ENCODE measurements at regions not wholly inside any gene's neighbourhood (a gene's known extent, or its start where the extent isn't known, plus 50 kb on each side); places are given as distances from the start of the nearest gene placed in this dataset.

DNA sequence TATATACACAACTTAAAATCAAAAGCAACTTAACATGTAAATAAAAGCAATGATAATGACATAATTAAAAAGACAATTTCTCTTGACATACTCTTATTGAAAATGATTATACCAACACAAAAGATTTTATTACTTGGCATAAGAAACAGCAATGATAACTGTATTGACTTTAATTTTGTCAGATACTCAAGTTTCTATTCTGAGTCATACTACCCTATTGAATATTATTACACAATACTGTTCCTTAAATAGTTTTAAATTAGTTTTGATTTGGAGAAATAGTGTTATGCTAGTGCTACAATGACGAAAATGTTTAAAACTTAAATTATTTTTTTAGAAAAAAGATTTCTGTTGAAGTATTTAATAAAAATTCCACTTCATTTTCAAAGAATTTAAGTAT lies 1319.3 kb upstream of the C9orf72 start:
- H3K4me1 ChIP-seq, result no peaks in the 10 kb centered on the region
- no peaks in the 10 kb centered on the region for H3K27me3 ChIP-seq
- TF ChIP-seq Cebpa-rat (IDR thresholded peaks at IDR 0.05), result no peak
- H3K9ac ChIP-seq, result no peak overlapping the region
- H3K4me2 ChIP-seq, result no peak overlapping the region
- no peaks in the 10 kb centered on the region for H3K36me3 ChIP-seq
- no peak overlapping the region for H3K27ac ChIP-seq
- no peaks in the 10 kb centered on the region for H4K20me1 ChIP-seq
- no peak overlapping the region for H3K4me3 ChIP-seq
- no peaks in the 10 kb centered on the region for H3K9me3 ChIP-seq (replicated peaks in 1 of 11)

DNA sequence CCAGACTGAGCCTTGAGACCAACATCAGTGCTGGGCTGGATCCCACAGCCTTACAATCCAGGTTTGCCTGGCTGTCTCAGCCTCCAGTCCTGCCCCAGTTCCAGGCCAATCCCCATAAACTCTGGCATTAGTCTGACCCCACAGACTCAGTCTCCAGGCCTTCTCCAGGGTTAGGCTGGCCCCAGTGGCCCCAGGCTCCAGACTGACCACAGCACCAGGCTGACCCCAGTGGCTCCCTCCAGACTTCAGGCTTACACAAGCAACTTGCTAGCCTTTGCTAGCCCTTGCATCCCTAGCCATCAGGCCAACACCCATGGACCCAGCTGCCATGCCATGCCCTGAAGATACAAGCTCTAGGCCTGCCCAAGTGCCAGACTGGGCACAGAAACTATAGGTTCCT lies 1326.0 kb upstream of the C9orf72 start:
- Histone ChIP-seq H3K27me3 (no peaks in the 10 kb centered on the region), H3K4me2 (no peak overlapping the region), H3K9me3 (replicated peaks in 1 of 11) (peaks cover 0 to 17% (median 11%) of the 10 kb centered on the region in 11 experiments; a peak in 11 of 22 replicates), H3K36me3 (no peaks in the 10 kb centered on the region), H4K20me1 (no peaks in the 10 kb centered on the region), H3K9ac (no peak overlapping the region), H3K4me3 (no peak overlapping the region), H3K27ac (no peak overlapping the region), H3K4me1 (no peaks in the 10 kb centered on the region)
- TF ChIP-seq Cebpa-rat (IDR thresholded peaks at IDR 0.05), result no peak

DNA sequence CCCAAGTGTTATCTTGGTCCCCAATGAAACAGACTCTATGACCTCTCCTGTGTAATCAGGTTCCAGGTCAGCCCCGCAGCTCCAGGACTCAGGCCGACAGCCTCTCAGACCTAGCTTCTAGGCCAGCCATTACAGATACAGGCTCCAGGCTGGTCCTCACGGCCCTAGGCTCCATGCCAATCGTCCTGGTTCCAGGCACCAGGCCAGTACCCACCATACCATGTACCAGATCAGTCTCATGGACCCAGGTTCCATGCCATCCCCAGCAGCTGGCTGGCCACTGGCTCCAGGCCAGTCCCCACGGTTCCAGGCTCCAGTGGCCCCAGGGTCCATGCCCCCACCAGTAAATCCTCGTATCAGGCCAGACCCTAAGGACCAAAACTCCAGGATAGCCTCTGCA lies 1326.6 kb upstream of the C9orf72 start:
- Histone ChIP-seq H3K36me3 (no peaks in the 10 kb centered on the region), H3K27me3 (no peaks in the 10 kb centered on the region), H3K9me3 (replicated peaks in 1 of 11) (peaks cover 0 to 17% (median 11%) of the 10 kb centered on the region in 11 experiments; a peak in 11 of 22 replicates), H4K20me1 (no peaks in the 10 kb centered on the region), H3K27ac (no peak overlapping the region), H3K9ac (no peak overlapping the region), H3K4me3 (no peak overlapping the region), H3K4me1 (no peaks in the 10 kb centered on the region), H3K4me2 (no peak overlapping the region)
- no peak for TF ChIP-seq Cebpa-rat (IDR thresholded peaks at IDR 0.05)

DNA sequence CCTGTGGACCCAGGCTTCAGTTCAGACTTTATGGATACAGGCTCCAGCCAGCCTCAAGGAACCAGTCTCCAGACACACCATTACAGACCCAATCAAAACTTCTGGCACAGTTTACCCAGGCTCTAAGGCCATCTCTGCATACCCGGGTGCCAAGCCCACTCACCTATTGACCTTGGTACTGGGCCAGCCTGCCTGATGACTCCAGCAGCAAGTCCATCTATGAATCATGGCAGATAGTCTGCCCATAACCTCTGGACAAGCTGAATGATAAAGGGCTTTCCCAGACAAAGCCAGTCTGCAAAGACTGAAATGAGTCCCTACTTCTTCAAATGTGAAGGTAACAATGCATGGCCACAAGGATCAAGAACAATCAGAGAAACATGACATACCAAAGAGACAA lies 1327.1 kb upstream of the C9orf72 start:
- no peak overlapping the region for H3K9ac ChIP-seq
- H3K4me3 ChIP-seq, result no peak overlapping the region
- TF ChIP-seq Cebpa-rat (IDR thresholded peaks at IDR 0.05), result no peak
- no peaks in the 10 kb centered on the region for H3K27me3 ChIP-seq
- H3K4me2 ChIP-seq, result no peak overlapping the region
- H4K20me1 ChIP-seq, result no peaks in the 10 kb centered on the region
- H3K27ac ChIP-seq, result no peak overlapping the region
- H3K9me3 ChIP-seq (replicated peaks in 1 of 11), result peaks cover 0 to 17% (median 11%) of the 10 kb centered on the region in 11 experiments; a peak in 11 of 22 replicates
- H3K4me1 ChIP-seq, result no peaks in the 10 kb centered on the region
- H3K36me3 ChIP-seq, result no peaks in the 10 kb centered on the region

DNA sequence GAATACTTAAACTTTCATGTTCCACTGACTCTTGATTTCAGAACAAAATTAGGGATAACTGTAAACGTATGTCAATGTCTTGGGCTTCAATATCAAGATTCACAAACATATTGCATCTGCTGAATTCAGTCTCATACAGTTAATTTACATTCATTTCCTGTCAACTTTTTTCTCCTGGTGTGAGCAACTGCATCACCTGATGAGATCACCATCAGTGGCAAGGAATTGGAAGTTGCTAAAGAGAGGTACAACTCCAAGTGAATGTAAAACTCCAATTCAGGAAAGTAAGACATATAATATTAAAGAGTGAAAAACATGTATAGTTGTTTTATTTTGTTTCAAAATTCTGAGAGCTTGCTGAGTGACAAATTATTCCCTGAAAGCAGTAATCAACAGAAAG lies 1336.2 kb upstream of the C9orf72 start:
- no peak overlapping the region for H3K27ac ChIP-seq
- no peaks in the 10 kb centered on the region for H3K27me3 ChIP-seq
- H3K9me3 ChIP-seq (replicated peaks in 1 of 11), result peaks cover 0 to 4% (median 0%) of the 10 kb centered on the region in 11 experiments; a peak in 1 of 22 replicates
- H3K4me3 ChIP-seq, result no peak overlapping the region
- H3K4me2 ChIP-seq, result no peak overlapping the region
- H3K36me3 ChIP-seq, result no peaks in the 10 kb centered on the region
- H3K9ac ChIP-seq, result no peak overlapping the region
- no peaks in the 10 kb centered on the region for H4K20me1 ChIP-seq
- no peak for TF ChIP-seq Cebpa-rat (IDR thresholded peaks at IDR 0.05)
- H3K4me1 ChIP-seq, result no peaks in the 10 kb centered on the region

DNA sequence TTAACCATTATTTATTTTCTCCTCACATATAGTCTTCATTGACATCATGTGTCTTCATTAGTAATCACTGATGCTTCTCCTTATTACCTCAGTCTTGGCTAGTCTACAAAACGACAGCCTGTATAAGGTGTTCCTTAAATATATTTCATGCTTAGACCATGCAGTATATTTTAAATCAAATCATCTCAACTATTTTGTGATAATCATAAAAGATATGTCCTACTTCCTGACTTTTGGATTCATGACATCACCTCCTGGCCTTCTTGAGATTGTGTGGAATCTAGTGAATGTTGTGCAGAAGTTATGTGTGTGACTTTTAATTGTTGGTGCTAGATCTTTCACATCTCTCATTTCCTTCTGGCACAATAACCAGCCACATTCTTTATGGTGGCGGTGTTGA lies 1339.3 kb upstream of the C9orf72 start:
- H3K27ac ChIP-seq, result no peak overlapping the region
- H3K4me1 ChIP-seq, result no peaks in the 10 kb centered on the region
- H3K27me3 ChIP-seq, result no peaks in the 10 kb centered on the region
- H3K4me2 ChIP-seq, result no peak overlapping the region
- TF ChIP-seq Cebpa-rat (IDR thresholded peaks at IDR 0.05), result no peak
- no peak overlapping the region for H3K9ac ChIP-seq
- no peak overlapping the region for H3K4me3 ChIP-seq
- peaks cover 0 to 4% (median 0%) of the 10 kb centered on the region in 11 experiments; a peak in 1 of 22 replicates for H3K9me3 ChIP-seq (replicated peaks in 1 of 11)
- no peaks in the 10 kb centered on the region for H4K20me1 ChIP-seq
- H3K36me3 ChIP-seq, result no peaks in the 10 kb centered on the region

DNA sequence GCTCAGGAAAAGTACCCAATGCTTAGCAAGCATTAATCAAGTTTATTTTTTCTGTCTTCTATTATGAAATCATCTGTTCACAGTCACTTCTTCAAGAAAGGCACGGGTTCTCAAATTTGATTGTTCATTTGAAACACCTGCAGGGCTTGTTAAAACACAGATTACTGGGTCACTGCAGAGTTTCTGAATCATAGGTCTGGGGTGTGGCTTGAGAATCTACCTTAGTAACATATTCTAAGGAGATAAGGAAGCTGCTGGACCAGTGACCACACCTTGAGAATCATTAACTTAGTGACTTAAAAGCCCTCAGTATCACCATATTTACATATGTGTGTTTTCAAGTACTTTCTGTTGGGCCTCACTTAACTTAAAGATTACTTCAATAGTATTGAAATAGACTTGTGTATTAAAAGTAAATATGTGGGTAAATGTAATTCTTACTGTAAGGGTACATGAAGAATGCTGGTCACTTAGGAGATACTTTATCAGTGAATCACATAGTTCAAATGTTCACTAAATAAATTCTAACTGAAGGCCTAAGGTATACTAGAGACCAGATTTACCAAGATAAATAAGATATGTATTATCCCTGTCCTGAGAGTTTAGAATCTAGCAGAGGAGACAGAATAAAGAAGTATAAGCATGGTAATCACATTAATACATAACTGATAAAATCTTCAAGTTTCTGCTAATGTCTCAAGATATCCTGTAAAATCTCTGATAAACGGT lies 1342.1 kb upstream of the C9orf72 start:
- no peaks in the 10 kb centered on the region for H3K4me1 ChIP-seq
- H3K9ac ChIP-seq, result no peak overlapping the region
- H3K4me3 ChIP-seq, result no peak overlapping the region
- no peak for TF ChIP-seq Cebpa-rat (IDR thresholded peaks at IDR 0.05)
- no peaks in the 10 kb centered on the region for H3K36me3 ChIP-seq
- H3K27me3 ChIP-seq, result no peaks in the 10 kb centered on the region
- H3K27ac ChIP-seq, result no peak overlapping the region
- H3K9me3 ChIP-seq (replicated peaks in 1 of 11), result peaks cover 0 to 8% (median 0%) of the 10 kb centered on the region in 11 experiments; a peak in 4 of 22 replicates
- H3K4me2 ChIP-seq, result no peak overlapping the region
- H4K20me1 ChIP-seq, result no peaks in the 10 kb centered on the region

GRCh38 chr9:28916348-28916747 lies 1343.1 kb upstream of the C9orf72 start:
- H3K4me1 ChIP-seq, result no peaks in the 10 kb centered on the region
- no peak for TF ChIP-seq Cebpa-rat (IDR thresholded peaks at IDR 0.05)
- no peaks in the 10 kb centered on the region for H4K20me1 ChIP-seq
- no peak overlapping the region for H3K27ac ChIP-seq
- H3K9me3 ChIP-seq (replicated peaks in 1 of 11), result peaks cover 0 to 5% (median 0%) of the 10 kb centered on the region in 11 experiments; a peak in 3 of 22 replicates
- H3K9ac ChIP-seq, result no peak overlapping the region
- no peaks in the 10 kb centered on the region for H3K27me3 ChIP-seq
- no peak overlapping the region for H3K4me3 ChIP-seq
- H3K36me3 ChIP-seq, result no peaks in the 10 kb centered on the region
- H3K4me2 ChIP-seq, result no peak overlapping the region

DNA sequence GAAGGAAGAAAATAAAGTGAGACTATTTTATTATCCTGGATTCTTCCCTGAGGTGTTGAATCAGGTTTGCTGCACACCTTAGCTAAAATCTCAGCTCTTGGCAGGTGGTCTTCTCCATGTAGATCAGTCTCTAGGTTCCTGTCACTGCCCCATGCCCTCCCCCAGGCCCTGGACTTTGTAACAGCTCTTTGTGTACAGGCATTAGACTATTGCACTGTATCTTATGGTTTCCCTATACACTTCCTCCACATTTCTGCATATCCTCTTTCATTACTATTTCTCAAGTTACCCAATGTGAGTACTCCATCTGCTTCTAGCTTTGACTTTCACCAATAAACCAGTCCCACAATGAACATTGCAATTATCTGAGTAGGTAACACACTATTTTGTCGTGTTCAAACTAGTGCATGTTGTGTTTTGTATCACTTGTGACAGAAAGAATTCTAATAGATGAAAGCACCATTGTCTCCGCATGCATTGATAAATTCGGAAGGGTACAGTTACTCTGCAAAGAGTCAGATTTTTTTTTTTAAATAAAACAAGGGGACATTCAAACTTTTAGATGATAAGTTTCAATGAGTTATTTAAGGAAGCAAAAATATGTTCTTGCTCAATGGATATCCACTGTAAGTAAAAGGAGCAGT lies 1348.7 kb upstream of the C9orf72 start:
- H3K4me1 ChIP-seq, result peaks cover 0 to 7% (median 0%) of the 10 kb centered on the region in 10 experiments; a peak in 3 of 20 replicates
- H4K20me1 ChIP-seq, result no peaks in the 10 kb centered on the region
- no peak overlapping the region for H3K4me3 ChIP-seq
- no peak for TF ChIP-seq Cebpa-rat (IDR thresholded peaks at IDR 0.05)
- peaks cover 0 to 5% (median 0%) of the 10 kb centered on the region in 11 experiments; a peak in 3 of 22 replicates for H3K9me3 ChIP-seq (replicated peaks in 1 of 11)
- no peak overlapping the region for H3K27ac ChIP-seq
- H3K4me2 ChIP-seq, result no peak overlapping the region
- no peaks in the 10 kb centered on the region for H3K36me3 ChIP-seq
- H3K27me3 ChIP-seq, result no peaks in the 10 kb centered on the region
- no peak overlapping the region for H3K9ac ChIP-seq
